ENCODE measurements at regions not wholly inside any gene's neighbourhood (a gene's known extent, or its start where the extent isn't known, plus 50 kb on each side); places are given as distances from the start of the nearest gene placed in this dataset.
"Not testable (repeated sequence)": the region's sequence is repeated elsewhere in the genome, so short reads cannot be mapped to it uniquely, and the experiment has no call there.

DNA sequence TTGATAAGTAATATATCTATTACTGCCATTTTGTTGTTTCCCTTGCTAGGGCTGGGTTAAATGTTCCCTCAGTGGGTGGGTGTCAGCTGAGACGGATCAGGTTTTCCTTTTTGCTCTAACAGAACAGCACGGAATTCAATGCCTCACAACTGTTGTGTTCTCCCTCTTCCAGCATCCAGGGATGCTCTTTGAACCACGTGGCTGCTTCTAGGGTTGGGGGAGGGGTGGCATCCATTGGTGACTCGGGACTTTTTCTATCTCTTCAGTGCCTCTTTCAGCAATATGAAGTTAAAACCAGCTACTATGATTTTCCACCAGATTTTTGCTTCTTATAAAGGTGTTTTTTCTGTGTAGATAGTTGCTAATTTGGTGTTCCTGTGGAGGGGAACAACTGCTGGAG is 884.9 kb upstream of the FOXG1 start:
- TF ChIP-seq, protein P1, sequence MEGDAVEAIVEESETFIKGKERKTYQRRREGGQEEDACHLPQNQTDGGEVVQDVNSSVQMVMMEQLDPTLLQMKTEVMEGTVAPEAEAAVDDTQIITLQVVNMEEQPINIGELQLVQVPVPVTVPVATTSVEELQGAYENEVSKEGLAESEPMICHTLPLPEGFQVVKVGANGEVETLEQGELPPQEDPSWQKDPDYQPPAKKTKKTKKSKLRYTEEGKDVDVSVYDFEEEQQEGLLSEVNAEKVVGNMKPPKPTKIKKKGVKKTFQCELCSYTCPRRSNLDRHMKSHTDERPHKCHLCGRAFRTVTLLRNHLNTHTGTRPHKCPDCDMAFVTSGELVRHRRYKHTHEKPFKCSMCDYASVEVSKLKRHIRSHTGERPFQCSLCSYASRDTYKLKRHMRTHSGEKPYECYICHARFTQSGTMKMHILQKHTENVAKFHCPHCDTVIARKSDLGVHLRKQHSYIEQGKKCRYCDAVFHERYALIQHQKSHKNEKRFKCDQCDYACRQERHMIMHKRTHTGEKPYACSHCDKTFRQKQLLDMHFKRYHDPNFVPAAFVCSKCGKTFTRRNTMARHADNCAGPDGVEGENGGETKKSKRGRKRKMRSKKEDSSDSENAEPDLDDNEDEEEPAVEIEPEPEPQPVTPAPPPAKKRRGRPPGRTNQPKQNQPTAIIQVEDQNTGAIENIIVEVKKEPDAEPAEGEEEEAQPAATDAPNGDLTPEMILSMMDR (IDR thresholded peaks at IDR 0.05) = no peak
- ATAC-seq (no peak), DNase-seq (no peak)
- Histone ChIP-seq H3K36me3 (ENCODE audit: low read depth) (no peaks in the 10 kb centered on the region), H3K4me1 (ENCODE audit: low read depth) (no peaks in the 10 kb centered on the region), H3K9me3 (no peaks in the 10 kb centered on the region), H3K4me3 (no peak overlapping the region)
- intact Hi-C loops (cut with DNase I, micrococcal nuclease) = no loop called here

DNA sequence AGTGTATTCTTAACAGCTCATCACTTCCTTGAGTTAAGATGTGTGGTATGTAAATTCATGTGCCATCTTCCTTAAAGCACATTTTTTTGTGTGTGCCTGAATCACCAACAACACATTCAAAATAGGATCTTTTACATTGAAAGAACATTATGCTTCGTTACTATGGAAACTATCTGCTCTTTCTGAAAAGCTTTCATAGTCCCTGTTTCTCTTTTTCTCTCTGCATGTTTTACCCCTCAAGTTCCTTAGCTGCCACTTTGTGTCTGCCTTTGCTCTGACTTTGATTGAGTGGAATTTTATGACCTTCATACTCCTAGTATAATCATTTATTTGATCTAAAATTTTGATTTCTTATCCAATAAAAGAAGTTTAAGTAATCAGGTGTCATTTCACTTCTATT is 880.3 kb upstream of the FOXG1 start:
- Histone ChIP-seq H3K9me3 (no peaks in the 10 kb centered on the region), H3K4me3 (no peak overlapping the region), H3K4me1 (ENCODE audit: low read depth) (no peaks in the 10 kb centered on the region), H3K36me3 (ENCODE audit: low read depth) (no peaks in the 10 kb centered on the region)
- intact Hi-C loops (cut with DNase I, micrococcal nuclease) = no loop called here
- ATAC-seq = no peak
- no peak for DNase-seq
- TF ChIP-seq, protein P1 (IDR thresholded peaks at IDR 0.05) = no peak

DNA sequence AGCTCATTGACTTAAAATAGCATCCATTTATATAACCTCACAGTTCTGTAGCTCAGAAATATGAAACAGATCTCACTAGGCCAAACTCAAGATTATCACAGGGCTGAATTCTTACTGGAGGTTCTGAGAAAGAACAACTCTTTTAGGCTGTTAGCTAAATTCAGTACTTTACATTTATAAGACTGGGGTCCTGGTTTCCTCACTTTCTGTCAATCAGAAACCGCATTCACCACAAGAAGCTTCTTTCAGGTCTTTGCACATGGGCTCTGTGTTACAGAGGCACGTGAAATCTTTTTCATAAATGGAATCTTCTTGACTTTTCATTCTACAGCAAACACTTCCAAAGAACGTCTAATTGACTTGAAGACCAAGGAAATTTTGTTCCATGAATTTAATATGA is 876.3 kb upstream of the FOXG1 start:
- Histone ChIP-seq H3K4me1 (ENCODE audit: low read depth) (no peaks in the 10 kb centered on the region), H3K36me3 (ENCODE audit: low read depth) (no peaks in the 10 kb centered on the region), H3K9me3 (no peaks in the 10 kb centered on the region), H3K4me3 (no peak overlapping the region)
- ATAC-seq (no peak), DNase-seq (no peak)
- TF ChIP-seq, protein P1 (IDR thresholded peaks at IDR 0.05) = no peak
- intact Hi-C loops (cut with DNase I, micrococcal nuclease) = no loop called here

DNA sequence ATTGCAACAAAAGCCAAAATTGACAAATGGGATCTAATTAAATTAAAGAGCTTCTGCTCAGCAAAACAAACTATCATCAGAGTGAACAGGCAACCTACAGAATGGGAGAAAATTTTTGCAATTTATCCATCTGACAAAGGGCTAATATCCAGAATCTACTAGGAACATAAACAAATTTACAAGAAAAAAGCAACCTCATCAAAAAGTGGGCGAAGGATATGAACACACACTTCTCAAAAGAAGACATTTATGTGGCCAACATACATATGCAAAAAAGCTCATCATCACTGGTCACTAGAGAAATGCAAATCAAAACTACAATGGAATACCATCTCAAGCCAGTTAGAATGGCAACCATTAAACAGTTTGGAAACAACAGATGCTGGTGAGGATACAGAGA is 858.1 kb upstream of the FOXG1 start:
- ATAC-seq; H3K9me3 ChIP-seq; H3K36me3 ChIP-seq (ENCODE audit: low read depth); H3K4me1 ChIP-seq (ENCODE audit: low read depth); H3K4me3 ChIP-seq; DNase-seq; intact Hi-C loops (cut with DNase I, micrococcal nuclease): not testable (repeated sequence)

DNA sequence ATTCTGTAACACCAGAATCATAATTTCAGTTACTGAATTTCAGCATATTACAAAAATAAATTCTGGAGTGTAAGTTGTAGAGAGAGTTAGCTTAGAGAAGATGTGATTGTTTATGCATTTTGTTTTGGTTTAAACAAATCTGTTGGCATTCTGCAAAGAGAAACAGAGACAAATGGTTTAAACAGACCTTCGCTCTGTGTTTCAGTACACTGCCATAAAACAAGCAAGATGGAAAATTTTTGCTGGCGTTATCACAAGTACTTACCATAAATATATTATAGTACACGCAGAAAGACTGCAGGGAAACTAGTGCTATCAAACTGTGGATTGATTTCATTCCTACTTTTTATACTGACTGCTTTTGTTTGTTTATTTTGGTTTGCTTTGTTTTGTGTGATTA is 850.3 kb upstream of the FOXG1 start:
- TF ChIP-seq, protein P1 (IDR thresholded peaks at IDR 0.05) = no peak
- intact Hi-C loops (cut with DNase I, micrococcal nuclease) = no loop called here
- no peaks in the 10 kb centered on the region for H3K4me1 ChIP-seq (ENCODE audit: low read depth)

DNA sequence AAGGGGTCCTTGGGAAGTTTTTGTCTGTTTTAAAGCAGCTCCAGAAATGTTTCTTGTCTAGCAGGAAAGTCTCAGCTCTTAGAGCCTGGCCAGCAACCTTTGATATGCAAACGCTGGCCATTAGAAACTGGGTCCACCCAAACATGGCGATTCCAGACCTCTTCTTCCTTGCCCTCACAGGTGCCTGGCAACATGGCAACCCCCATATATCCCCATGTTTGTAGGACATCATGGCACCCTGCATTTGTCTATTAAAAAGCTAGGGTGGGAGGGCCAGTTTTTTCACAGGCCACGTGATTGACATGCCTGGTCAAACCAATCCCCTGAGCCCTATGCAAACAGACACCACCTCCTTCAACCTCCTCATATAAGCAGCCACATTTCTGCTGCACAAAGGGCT is 848.7 kb upstream of the FOXG1 start:
- DNase-seq (no peak), ATAC-seq (no peak)
- TF ChIP-seq, protein P1 (IDR thresholded peaks at IDR 0.05) = no peak
- Histone ChIP-seq H3K9me3 (peaks cover 9% of the 10 kb centered on the region), H3K4me3 (no peak overlapping the region), H3K4me1 (ENCODE audit: low read depth) (no peaks in the 10 kb centered on the region), H3K36me3 (ENCODE audit: low read depth) (no peaks in the 10 kb centered on the region)
- intact Hi-C loops (cut with DNase I, micrococcal nuclease) = no loop called here

More for the DNA sequence above, 850.3 kb upstream of the FOXG1 start:
- H3K4me3 ChIP-seq = no peak overlapping the region
- no peak for DNase-seq
- H3K36me3 ChIP-seq (ENCODE audit: low read depth) = no peaks in the 10 kb centered on the region
- H3K9me3 ChIP-seq = peaks cover 1% of the 10 kb centered on the region
- ATAC-seq = no peak
